MCF 10A (cell line): ENCODE measurements at regions not wholly inside any gene's neighbourhood (a gene's known extent, or its start where the extent isn't known, plus 50 kb on each side); places are given as distances from the start of the nearest gene placed in this dataset.
A peak's percentile ranks its signal among the peaks of the same experiment; 100 is the strongest.

Source experiments
- BruUV-seq: library from RNA; stranded (reverse); fragments of 400-500 nt; replicated peaks from 2 replicates; lab custom pipeline; 2021; lab: Mats Ljungman, UMichigan
- CTCF ChIA-PET: fragments of 300-600 bp; sonication (Branson Sonifier 250); formaldehyde crosslinking; extraction: SDS; loops from one replicate; lab custom pipeline; 2021; ENCODE audit warnings: antibody characterized with exemption, inconsistent platforms; lab: Yijun Ruan, JAX
- POLR2A ChIA-PET: fragments of 300-600, 350-650 bp; sonication (Branson Sonifier 250); formaldehyde crosslinking; extraction: SDS; loops from one replicate; lab custom pipeline; 2020; ENCODE audit warnings: antibody characterized with exemption, inconsistent platforms; lab: Yijun Ruan, JAX
- DNase-seq: peaks from one replicate; pipeline ENCODE4 v3.0.0-alpha.2; 2018; ENCODE audit not compliant: unreplicated experiment
- H3K27ac Mint-ChIP-seq: one replicate; pipeline ENCODE4 v1.8.0; 2022; ENCODE audit warnings: mild to moderate bottlenecking, low read depth, mixed read lengths; ENCODE audit not compliant: unreplicated experiment
- H3K27me3 Mint-ChIP-seq: one replicate; pipeline ENCODE4 v1.8.0; 2022; ENCODE audit warnings: mixed read lengths; ENCODE audit not compliant: insufficient read depth, unreplicated experiment
- H3K36me3 Mint-ChIP-seq: one replicate; pipeline ENCODE4 v1.8.0; 2022; ENCODE audit warnings: mild to moderate bottlenecking, moderate library complexity, mixed read lengths; ENCODE audit not compliant: insufficient read depth, unreplicated experiment
- H3K4me1 Mint-ChIP-seq: one replicate; pipeline ENCODE4 v1.8.0; 2022; ENCODE audit warnings: mixed read lengths; ENCODE audit not compliant: insufficient read depth, unreplicated experiment
- H3K4me3 Mint-ChIP-seq: one replicate; pipeline ENCODE4 v1.8.0; 2022; ENCODE audit warnings: mild to moderate bottlenecking, moderate library complexity, mixed read lengths; ENCODE audit not compliant: unreplicated experiment
- H3K9me3 Mint-ChIP-seq: one replicate; pipeline ENCODE4 v1.8.0; 2022; ENCODE audit warnings: mixed read lengths; ENCODE audit not compliant: unreplicated experiment
- intact Hi-C: fragments of 100-400 bp; cut with micrococcal nuclease; formaldehyde crosslinking; loops from 2 replicates; pipeline ENCODE4 v1.14.1; 2022
- TF ChIP-seq, protein P1 (sequence below): fragments of 200-600 bp; IDR thresholded peaks from one replicate; pipeline ENCODE4 v1.8.0; 2022; ENCODE audit warnings: antibody characterized with exemption, mild to moderate bottlenecking; ENCODE audit not compliant: unreplicated experiment

DNA sequence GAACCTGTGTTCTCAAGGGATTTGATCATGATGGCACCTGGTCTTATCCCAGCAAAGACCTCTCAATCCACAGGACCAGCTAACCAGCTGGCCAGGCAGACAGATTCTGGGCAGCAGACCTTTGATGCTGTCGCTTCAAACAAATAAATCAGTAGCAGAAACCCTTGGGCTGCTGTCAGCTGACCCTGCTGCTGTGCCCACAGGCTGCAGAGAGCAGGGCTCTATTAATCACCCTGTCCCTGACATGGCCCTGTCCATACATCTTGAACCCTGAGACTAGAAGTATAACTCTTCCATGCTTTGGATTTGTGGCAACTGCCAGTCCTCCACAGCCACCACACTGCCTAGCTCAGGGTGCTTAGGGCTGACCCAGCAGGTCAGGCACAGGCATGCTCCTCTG is 244.1 kb upstream of the PODXL start:
- no peaks in the 10 kb centered on the region for H3K27me3 Mint-ChIP-seq
- intact Hi-C loops = no loop called here
- DNase-seq = no peak
- H3K9me3 Mint-ChIP-seq = peaks cover under 1% of the 10 kb centered on the region
- TF ChIP-seq, protein P1, sequence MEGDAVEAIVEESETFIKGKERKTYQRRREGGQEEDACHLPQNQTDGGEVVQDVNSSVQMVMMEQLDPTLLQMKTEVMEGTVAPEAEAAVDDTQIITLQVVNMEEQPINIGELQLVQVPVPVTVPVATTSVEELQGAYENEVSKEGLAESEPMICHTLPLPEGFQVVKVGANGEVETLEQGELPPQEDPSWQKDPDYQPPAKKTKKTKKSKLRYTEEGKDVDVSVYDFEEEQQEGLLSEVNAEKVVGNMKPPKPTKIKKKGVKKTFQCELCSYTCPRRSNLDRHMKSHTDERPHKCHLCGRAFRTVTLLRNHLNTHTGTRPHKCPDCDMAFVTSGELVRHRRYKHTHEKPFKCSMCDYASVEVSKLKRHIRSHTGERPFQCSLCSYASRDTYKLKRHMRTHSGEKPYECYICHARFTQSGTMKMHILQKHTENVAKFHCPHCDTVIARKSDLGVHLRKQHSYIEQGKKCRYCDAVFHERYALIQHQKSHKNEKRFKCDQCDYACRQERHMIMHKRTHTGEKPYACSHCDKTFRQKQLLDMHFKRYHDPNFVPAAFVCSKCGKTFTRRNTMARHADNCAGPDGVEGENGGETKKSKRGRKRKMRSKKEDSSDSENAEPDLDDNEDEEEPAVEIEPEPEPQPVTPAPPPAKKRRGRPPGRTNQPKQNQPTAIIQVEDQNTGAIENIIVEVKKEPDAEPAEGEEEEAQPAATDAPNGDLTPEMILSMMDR = no peak
- no TSS peak for BruUV-seq
- ChIA-PET CTCF (interaction anchor here (0.6 to 0.7 kb wide), 2 partner anchors 135 to 262 kb away, joined by 3 to 4 read pairs; no protein-coding TSS in a partner anchor), POLR2A (no interaction called here)
- H3K4me3 Mint-ChIP-seq = no peak overlapping the region
- H3K27ac Mint-ChIP-seq = no peak overlapping the region
- no peaks in the 10 kb centered on the region for H3K4me1 Mint-ChIP-seq
- no peaks in the 10 kb centered on the region for H3K36me3 Mint-ChIP-seq

DNA sequence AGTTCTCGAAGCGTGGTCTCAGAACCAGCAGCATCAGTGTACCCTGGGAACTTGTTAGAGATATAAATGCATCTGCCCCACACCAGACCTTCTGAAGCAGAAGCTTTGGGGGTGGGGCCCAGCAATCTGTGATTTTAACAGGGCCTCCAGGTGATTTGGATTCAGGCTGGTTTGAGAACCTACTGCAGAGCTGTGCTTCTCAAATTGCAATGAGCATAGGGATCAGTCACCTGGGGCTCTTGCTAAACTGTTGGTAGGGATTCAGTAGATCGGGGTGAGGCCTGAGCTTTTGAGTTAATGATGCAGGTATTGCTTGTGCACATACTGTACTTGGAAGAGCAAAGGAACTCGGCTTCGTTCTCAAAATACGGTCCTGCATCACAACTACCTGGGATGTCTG is 243.6 kb upstream of the PODXL start:
- DNase-seq = no peak
- Mint-ChIP-seq H3K4me1 (no peaks in the 10 kb centered on the region), H3K27ac (no peak overlapping the region), H3K9me3 (peaks cover 5% of the 10 kb centered on the region), H3K36me3 (no peaks in the 10 kb centered on the region), H3K4me3 (no peak overlapping the region), H3K27me3 (no peaks in the 10 kb centered on the region)
- CTCF ChIA-PET = interaction anchor here (0.6 to 0.7 kb wide), 2 partner anchors 135 to 262 kb away, joined by 3 to 4 read pairs; no protein-coding TSS in a partner anchor
- POLR2A ChIA-PET = no interaction called here
- BruUV-seq = no TSS peak
- TF ChIP-seq, protein P1 = no peak
- intact Hi-C loops = no loop called here

DNA sequence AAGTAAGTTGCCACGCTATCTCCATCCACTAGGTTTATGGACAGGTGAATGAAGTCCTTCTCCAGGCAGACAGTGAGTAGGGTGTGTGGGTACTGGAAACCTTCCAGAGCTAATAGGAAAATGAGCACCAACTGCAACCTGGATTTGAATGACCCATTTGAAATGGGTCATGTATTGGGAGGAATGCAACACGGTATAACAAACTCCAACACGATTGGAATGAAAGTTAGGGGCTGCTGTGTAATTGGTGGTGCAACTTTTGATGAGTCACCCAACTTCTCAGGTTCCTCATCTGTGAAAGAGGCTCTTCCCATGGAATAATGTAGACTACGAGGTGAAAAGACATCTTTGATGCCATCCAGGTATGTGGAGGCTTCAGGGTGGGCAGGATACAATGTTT is 241.4 kb upstream of the PODXL start:
- TF ChIP-seq, protein P1 = no peak
- ChIA-PET CTCF (interaction anchor here (0.7 kb wide), 1 partner anchor 134 kb away, joined by 3 read pairs; no protein-coding TSS in a partner anchor), POLR2A (no interaction called here)
- H3K36me3 Mint-ChIP-seq = no peaks in the 10 kb centered on the region
- DNase-seq = peak; percentile 23
- H3K27me3 Mint-ChIP-seq = peaks cover 12% of the 10 kb centered on the region
- H3K4me3 Mint-ChIP-seq = no peak overlapping the region
- intact Hi-C loops = no loop called here
- H3K9me3 Mint-ChIP-seq = peaks cover 6% of the 10 kb centered on the region
- no peak overlapping the region for H3K27ac Mint-ChIP-seq
- H3K4me1 Mint-ChIP-seq = no peaks in the 10 kb centered on the region
- no TSS peak for BruUV-seq

DNA sequence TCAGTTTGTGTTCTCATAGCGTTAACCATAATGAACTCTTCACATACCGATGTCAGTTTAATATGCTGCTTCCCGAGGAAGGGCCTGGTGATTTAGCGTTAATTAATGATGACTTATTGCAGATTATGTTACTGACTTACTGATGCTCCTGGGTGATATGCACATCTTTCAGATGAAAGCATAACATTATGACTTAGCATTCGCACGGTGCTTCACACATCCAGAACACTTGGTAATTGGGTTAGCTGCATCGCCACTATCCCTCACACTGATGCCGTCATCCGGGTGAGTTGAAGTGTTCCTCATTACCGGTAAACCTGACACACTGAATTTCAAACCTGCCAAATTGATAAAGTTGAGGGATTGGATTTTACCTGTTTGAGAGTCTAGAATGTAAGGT is 239.0 kb upstream of the PODXL start:
- BruUV-seq = no TSS peak
- ChIA-PET POLR2A (no interaction called here), CTCF (interaction anchor here (0.6 kb wide), 1 partner anchor 49 kb away, joined by 3 read pairs; no protein-coding TSS in a partner anchor)
- peaks cover 12% of the 10 kb centered on the region for H3K27me3 Mint-ChIP-seq
- H3K4me3 Mint-ChIP-seq = no peak overlapping the region
- no peak for DNase-seq
- peaks cover 5% of the 10 kb centered on the region for H3K36me3 Mint-ChIP-seq
- TF ChIP-seq, protein P1 = no peak
- peaks cover 6% of the 10 kb centered on the region for H3K9me3 Mint-ChIP-seq
- no peaks in the 10 kb centered on the region for H3K4me1 Mint-ChIP-seq
- intact Hi-C loops = no loop called here
- no peak overlapping the region for H3K27ac Mint-ChIP-seq
